Liver (tissue), 8 donors: ENCODE measurements at regions not wholly inside any gene's neighbourhood (a gene's known extent, or its start where the extent isn't known, plus 50 kb on each side); places are given as distances from the start of the nearest gene placed in this dataset.

Source experiments
- DNase-seq: peaks from one replicate; pipeline ENCODE4 v3.0.0-alpha.2; 2017; ENCODE audit warnings: low spot score
- H3K27ac ChIP-seq, 2 donors: one replicate each; pipeline ENCODE4 v1.7.0; 2013; ENCODE audit warnings: inconsistent platforms in 2 of 2, low read length in 2 of 2, control low read depth in 1 of 2, low read depth in 1 of 2, mild to moderate bottlenecking in 1 of 2
- H3K27me3 ChIP-seq, 4 donors: one replicate each; pipeline versions ENCODE4 v1.6.1 to v1.7.0; 2013; ENCODE audit warnings: low read length in 3 of 4, inconsistent platforms in 1 of 4, mild to moderate bottlenecking in 1 of 4, moderate library complexity in 1 of 4; ENCODE audit not compliant: control insufficient read depth in 4 of 4, insufficient read depth in 4 of 4
- H3K36me3 ChIP-seq, 4 donors: one replicate each; pipeline versions ENCODE4 v1.6.1 to v1.7.0; 2013; ENCODE audit warnings: low read length in 3 of 4, mild to moderate bottlenecking in 3 of 4, low read depth in 1 of 4, moderate library complexity in 1 of 4; ENCODE audit not compliant: control insufficient read depth in 4 of 4, insufficient read depth in 3 of 4
- H3K4me1 ChIP-seq, 4 donors: one replicate each; pipeline versions ENCODE4 v1.6.1 to v1.7.0; 2013; ENCODE audit warnings: low read length in 3 of 4, mild to moderate bottlenecking in 3 of 4, moderate library complexity in 1 of 4; ENCODE audit not compliant: control insufficient read depth in 4 of 4, insufficient read depth in 4 of 4
- H3K4me3 ChIP-seq, 3 donors: one replicate each; pipeline versions ENCODE4 v1.6.1 to v1.7.0; 2013; ENCODE audit warnings: low read length in 3 of 3, control low read depth in 1 of 3, low read depth in 1 of 3, mild to moderate bottlenecking in 1 of 3
- H3K9ac ChIP-seq, 2 donors: one replicate each; pipeline ENCODE4 v1.7.0; 2013; ENCODE audit warnings: low read length in 2 of 2, mild to moderate bottlenecking in 2 of 2, moderate library complexity in 2 of 2, control low read depth in 1 of 2, low read depth in 1 of 2
- H3K9me3 ChIP-seq, 4 donors: one replicate each; pipeline versions ENCODE4 v1.6.1 to v1.7.0; 2013; ENCODE audit warnings: low read length in 3 of 4; ENCODE audit not compliant: control insufficient read depth in 4 of 4
- ATF3 ChIP-seq: IDR thresholded peaks from 2 replicates; pipeline ENCODE4 v1.6.1; 2016; ENCODE audit warnings: antibody characterized with exemption
- CTCF ChIP-seq: fragments of 150-350 bp; IDR thresholded peaks from 2 replicates; pipeline ENCODE4 v1.5.1; 2017; ENCODE audit warnings: improper control_type of control experiment, low read depth, low read length; ENCODE audit not compliant: missing input control
- RAD21 ChIP-seq, 2 donors: IDR thresholded peaks; 2 replicates each; pipeline ENCODE4 v1.6.1; 2016; ENCODE audit warnings: antibody characterized with exemption in 2 of 2, mild to moderate bottlenecking in 2 of 2
- WGBS: extraction: QIAGEN DNeasy Blood & Tissue Kit; methylation state at CpG from one replicate; pipeline ENCODE4 v1.1.7; 2013; 5-methylcytosine and 5-hydroxymethylcytosine counted together
- donor health status: healthy.
- donor health status: healthy.
- donor health status: healthy.
- donor health status: healthy.
- donor health status: healthy.

- Histone ChIP-seq H3K4me1 (peaks cover 0 to 3% (median 0%) of the 10 kb centered on the region in 4 donors), H3K9me3 (no peaks in the 10 kb centered on the region), H3K36me3 (no peaks in the 10 kb centered on the region), H3K9ac (no peak overlapping the region), H3K4me3 (no peak overlapping the region), H3K27me3 (peaks cover 0 to under 1% (median 0%) of the 10 kb centered on the region in 4 donors), H3K27ac (no peak overlapping the region)
- DNase-seq: peak; percentile 50
- TF ChIP-seq RAD21 (IDR thresholded peaks at IDR 0.05) (peak; percentile 92 to 96), ATF3 (no peak), CTCF (peak; percentile 71)
- 16% methylated on average over 3 of the region's 3 CpGs for WGBS
These were observed 50.5 kb upstream of the ASIP start for GRCh38 chr20:34190679-34191090.
